Suppressor macrophage treated with lipopolysaccharide for 1 hour (primary cell): ENCODE measurements at regions not wholly inside any gene's neighbourhood (a gene's known extent, or its start where the extent isn't known, plus 50 kb on each side); places are given as distances from the start of the nearest gene placed in this dataset.
"Not testable (repeated sequence)": the region's sequence is repeated elsewhere in the genome, so short reads cannot be mapped to it uniquely, and the experiment has no call there.

Experiments used
- DNase-seq, 3 donors: peaks; one replicate each; pipeline ENCODE4 v3.0.0-alpha.2; 2020 to 2022

- DNase-seq: no peak
Measured at GRCh38 chr1:189971656-189972055, 506.0 kb downstream of the BRINP3 start.

- DNase-seq: no peak
Measured at GRCh38 chr1:189977184-189977583, 500.5 kb downstream of the BRINP3 start.

GRCh38 chr1:189983166-189983890, 494.3 kb downstream of the BRINP3 start:
- DNase-seq: no peak

- no peak for DNase-seq
Measured at GRCh38 chr1:189986516-189986915, 491.1 kb downstream of the BRINP3 start.

GRCh38 chr1:189987509-189987908, 490.2 kb downstream of the BRINP3 start:
- no peak for DNase-seq

- DNase-seq: no peak
Measured at GRCh38 chr1:189992856-189993255, 484.8 kb downstream of the BRINP3 start.

GRCh38 chr1:190000365-190000872, 477.2 kb downstream of the BRINP3 start:
- DNase-seq: no peak

- no peak for DNase-seq
Measured at GRCh38 chr1:190001187-190001586, 476.5 kb downstream of the BRINP3 start.

- DNase-seq: no peak
Measured at GRCh38 chr1:190003376-190003775, 474.3 kb downstream of the BRINP3 start.

- DNase-seq: no peak
Measured at GRCh38 chr1:190011585-190011984, 466.1 kb downstream of the BRINP3 start.

GRCh38 chr1:190019151-190019550, 458.5 kb downstream of the BRINP3 start:
- not testable (repeated sequence) for DNase-seq

- DNase-seq: no peak
Measured at GRCh38 chr1:190019717-190020116, 457.9 kb downstream of the BRINP3 start.

- no peak for DNase-seq
Measured at GRCh38 chr1:190022709-190023108, 455.0 kb downstream of the BRINP3 start.

- no peak for DNase-seq
Measured at GRCh38 chr1:190029441-190029840, 448.2 kb downstream of the BRINP3 start.

- DNase-seq: no peak
Measured at GRCh38 chr1:190043655-190044054, 434.0 kb downstream of the BRINP3 start.

GRCh38 chr1:190046231-190046630, 431.4 kb downstream of the BRINP3 start:
- DNase-seq: no peak
